Left cardiac atrium (tissue), 4 donors: ENCODE measurements at regions not wholly inside any gene's neighbourhood (a gene's known extent, or its start where the extent isn't known, plus 50 kb on each side); places are given as distances from the start of the nearest gene placed in this dataset.
A peak's percentile ranks its signal among the peaks of the same experiment; 100 is the strongest.
"Not testable (repeated sequence)": the region's sequence is repeated elsewhere in the genome, so short reads cannot be mapped to it uniquely, and the experiment has no call there.

Experiments
- ATAC-seq, 2 donors: fragments of 200-7000 bp; cut with Tn5 transposase; one replicate each; pipeline ENCODE4 v1.9.1; 2020; ENCODE audit warnings: mild to moderate bottlenecking in 2 of 2, moderate library complexity in 2 of 2
- DNase-seq: peaks from one replicate; pipeline ENCODE4 v3.0.0-alpha.2; 2020
- intact Hi-C, 2 donors: fragments of 100-400 bp; cut with DNase I; formaldehyde crosslinking; loops; one replicate each; pipeline versions ENCODE4 v1.14.1 to v1.15.1; 2022 to 2023
- donor health status: DM: no; HTN: yes; CAD: no.
- donor health status: DM: no; HTN: yes; CAD: no; lungs with severe emphysema.
- donor health status: DM: yes; HTN: yes; CAD: no.
- donor health status: Dilated cardiomyopathy.

- ATAC-seq (no peak), DNase-seq (no peak)
- intact Hi-C loops = no loop called here
Measured at GRCh38 chr3:139187648-139188047, 143.0 kb upstream of the PRR23C start.

DNA sequence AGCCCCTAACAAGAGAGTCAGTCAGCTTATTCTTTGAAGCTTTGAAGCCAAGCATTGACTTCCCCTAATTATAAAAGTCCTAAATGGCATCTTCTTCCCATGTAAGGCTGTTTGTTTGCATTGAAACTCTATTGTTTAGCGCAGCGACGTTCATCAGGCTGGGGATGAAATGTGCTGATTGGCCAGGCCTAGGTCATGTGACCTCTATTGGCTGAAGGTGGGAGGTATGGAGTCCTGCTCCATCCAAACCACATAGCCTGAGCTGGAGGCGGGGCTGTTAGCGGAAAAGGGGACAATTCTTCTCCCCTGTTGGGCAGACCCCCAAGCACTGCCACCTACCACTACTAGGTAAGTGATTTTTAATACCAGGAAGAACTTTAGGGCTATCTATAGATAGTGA is 145.3 kb upstream of the PRR23C start:
- ATAC-seq = no peak
- intact Hi-C loops = no loop called here
- no peak for DNase-seq

DNA sequence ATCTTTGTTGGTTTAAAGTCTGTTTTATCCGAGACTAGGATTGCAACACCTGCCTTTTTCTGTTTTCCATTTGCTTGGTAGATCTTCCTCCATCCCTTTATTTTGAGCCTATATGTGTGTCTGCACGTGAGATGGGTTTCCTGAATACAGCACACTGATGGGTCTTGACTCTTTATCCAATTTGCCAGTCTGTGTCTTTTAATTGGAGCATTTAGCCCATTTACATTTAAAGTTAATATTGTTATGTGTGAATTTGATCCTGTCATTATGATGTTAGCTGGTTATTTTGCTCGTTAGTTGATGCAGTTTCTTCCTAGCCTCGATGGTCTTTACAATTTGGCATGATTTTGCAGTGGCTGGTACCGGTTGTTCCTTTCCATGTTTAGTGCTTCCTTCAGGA is 149.4 kb upstream of the MRPS22 start:
- ATAC-seq, DNase-seq, intact Hi-C loops: not testable (repeated sequence)

DNA sequence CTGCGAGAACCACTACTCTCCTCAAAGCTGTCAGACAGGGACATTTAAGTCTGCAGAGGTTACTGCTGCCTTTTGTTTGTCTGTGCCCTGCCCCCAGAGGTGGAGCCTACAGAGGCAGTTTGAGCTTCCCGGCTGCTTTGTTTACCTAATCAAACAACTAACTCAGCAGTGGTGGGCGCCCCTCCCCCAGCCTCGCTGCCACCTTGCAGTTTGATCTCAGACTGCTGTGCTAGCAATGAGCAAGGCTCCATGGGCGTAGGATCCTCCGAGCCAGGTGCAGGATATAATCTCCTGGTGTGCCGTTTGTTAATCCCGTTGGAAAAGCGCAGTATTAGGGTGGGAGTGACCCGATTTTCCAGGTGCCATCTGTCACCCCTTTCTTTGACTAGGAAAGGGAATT is 147.7 kb upstream of the MRPS22 start:
- ATAC-seq, DNase-seq, intact Hi-C loops: not testable (repeated sequence)

GRCh38 chr3:139197251-139197650 is 146.6 kb upstream of the MRPS22 start:
- intact Hi-C loops = no loop called here
- DNase-seq (no peak), ATAC-seq (no peak)

DNA sequence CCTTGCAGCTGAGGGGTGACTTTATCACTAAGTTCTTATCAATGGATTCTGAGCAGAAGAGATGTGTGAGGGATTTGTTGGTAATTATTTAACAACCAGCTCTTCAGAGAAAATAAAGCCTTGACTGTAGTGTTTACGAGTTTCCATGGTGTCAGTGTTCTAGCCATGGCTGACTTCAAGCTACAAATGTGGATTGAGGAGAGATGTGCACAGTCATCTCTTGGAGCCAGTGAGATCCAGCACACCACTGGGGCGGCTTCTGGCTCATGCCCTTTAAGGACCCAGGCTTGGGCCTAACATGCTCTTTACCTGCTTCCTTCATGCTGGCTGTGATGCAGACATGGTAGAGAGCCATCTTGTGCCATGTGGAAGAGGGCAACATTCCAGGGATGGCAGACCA is 145.6 kb upstream of the MRPS22 start:
- ATAC-seq (no peak), DNase-seq (no peak)
- intact Hi-C loops = no loop called here

DNA sequence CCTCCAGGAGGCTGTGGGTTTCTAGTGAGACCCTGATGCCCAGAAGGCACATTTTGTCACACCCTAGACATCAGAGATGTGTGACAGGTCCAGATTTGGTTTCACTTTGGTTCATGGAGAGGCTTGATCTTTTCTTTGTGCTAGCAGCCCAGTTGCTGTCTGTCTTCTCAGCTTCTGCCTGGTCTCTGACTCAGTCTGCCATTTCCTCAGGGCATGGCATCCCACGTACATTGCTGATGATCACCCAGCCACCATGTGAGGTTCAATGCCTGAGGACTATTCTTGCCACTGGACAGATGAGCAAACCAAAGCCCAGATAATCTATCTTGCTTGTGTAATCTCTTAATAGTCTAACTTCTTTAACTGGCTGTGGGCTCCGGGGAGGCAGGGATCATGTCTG is 144.9 kb upstream of the MRPS22 start:
- intact Hi-C loops = no loop called here
- no peak for ATAC-seq
- DNase-seq = no peak

DNA sequence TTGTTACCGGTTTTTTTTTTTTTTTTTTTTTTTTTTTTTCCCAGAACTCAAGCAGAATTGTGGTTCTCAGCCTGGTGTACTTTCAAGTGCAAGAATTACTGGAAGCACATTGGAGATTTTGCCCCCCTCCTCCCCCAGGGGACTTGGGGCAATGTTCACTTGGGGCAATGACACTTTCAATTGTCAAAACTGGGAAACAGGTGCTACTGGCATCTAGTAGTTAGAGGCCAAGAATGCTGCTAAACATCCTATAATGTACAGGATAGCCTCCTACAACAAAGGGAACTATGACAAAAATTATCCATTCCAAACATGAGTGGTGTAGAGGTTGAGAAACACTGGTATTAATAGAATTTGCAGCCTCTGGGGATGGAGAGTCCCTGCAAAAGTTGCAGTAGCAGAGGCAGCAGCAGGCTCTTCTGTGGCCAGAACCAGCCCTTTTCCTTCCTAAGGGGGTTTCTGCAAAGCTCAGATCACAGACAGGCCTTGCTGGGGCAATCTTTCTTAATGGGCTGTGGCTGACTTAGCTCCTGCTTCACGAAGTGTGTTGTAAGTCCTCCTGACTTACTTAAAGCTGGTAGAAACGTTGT is 144.3 kb upstream of the MRPS22 start:
- DNase-seq = no peak
- intact Hi-C loops = no loop called here
- ATAC-seq = peak in 1 of 2 donors; percentile 47

DNA sequence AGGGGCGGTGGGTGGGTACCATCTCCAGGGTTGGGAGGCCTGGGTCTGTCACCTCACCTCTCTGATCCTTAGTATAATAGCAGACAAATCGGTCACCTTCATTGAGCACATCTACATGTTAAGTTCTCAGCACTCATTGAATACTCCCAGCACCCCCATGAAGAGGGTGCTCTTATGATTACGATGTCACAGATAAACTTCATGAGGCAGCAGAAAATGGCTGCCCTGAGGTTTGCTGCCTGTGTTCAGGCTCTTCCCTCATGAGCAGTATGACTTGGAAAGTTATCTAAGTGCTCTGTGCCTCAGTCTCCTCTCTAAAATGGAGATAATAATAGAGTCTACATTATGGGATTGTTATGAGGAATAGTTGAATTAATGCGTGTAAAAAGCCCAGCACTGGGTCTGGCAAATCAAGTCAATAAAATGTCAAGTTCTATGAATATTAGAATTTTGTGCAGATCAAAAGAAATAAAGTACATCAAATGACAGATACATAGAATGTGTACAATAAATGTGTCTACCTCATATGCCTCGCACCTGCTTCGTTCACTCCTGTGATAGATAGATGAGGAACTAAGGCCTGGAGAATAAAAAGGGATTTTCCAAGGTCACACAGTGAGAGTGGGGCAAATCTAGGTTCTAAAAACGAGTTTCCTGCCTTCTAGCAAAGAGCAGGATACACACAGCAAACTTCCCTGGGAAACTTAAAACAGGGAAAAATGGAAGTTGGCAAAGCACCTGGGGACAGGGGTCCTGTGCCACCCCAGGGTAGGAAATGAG is 142.2 kb upstream of the MRPS22 start:
- intact Hi-C loops = no loop called here
- no peak for DNase-seq
- no peak for ATAC-seq

GRCh38 chr3:139202226-139202958 is 141.4 kb upstream of the MRPS22 start:
- ATAC-seq = peak in 1 of 2 donors; percentile 29
- no peak for DNase-seq
- intact Hi-C loops = no loop called here

DNA sequence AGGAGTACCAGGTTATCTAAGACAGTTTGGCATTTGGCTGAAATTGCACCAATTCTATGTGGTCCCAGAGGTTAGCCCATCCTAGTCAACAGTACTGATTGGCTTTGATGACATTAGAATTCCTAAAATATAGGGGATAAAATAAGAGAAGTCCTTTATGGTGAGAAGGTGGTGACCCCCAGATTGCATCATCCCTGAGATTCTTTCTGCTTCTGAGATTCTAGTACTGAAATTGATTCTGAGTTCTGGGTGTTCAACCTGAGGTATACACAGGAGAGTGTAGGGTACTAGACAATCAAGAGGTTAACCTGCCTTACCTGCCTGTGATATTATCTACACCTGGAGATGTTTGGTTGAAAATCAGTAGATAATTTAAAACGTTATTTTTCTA is 140.9 kb upstream of the MRPS22 start:
- intact Hi-C loops = no loop called here
- ATAC-seq = no peak

DNA sequence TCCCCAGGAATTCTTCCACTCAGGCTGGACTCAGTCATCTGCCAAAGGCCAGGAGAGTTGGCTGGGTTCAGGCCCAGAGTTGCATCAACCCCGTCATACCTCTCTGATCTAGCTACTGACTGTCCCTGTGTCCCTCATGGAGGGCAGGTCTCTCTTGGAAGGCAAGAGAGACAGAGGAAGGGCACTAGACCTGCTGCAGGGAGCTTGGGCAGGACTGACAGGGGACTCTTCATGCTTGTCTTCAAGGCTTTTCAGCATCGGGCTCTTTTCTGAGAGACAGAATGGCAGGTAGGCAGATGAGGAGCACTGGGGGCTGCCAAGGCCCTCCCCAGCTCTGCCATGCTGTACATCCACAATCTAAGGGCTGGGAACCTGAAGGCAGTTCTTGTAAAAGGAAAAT is 140.1 kb upstream of the MRPS22 start:
- intact Hi-C loops = no loop called here
- no peak for ATAC-seq
- DNase-seq = no peak

More for the DNA sequence above, 140.9 kb upstream of the MRPS22 start:
- no peak for DNase-seq

- intact Hi-C loops = no loop called here
- no peak for ATAC-seq
- no peak for DNase-seq
Measured at GRCh38 chr3:139204728-139205127, 139.1 kb upstream of the MRPS22 start.

DNA sequence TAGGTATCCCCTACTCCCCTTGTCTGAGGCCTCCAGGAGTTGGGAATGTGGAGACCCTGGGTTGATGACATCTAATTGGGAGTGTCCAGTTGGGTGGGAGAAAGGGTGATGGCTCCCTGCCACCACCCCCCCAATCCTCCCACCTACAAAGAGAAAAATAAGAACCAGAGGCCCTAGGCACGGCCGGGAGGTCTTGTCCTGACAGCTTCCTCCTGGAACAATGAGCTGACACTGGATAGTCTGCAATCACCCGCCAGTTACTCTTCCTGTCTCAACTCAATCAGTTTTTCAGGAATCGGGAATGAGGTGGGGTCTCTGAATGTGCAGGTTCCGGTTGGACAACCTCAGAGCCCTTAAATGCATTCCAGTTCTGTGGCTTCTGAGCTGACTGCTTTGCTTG is 129.9 kb upstream of the MRPS22 start:
- intact Hi-C loops = no loop called here
- no peak for DNase-seq
- ATAC-seq = no peak

DNA sequence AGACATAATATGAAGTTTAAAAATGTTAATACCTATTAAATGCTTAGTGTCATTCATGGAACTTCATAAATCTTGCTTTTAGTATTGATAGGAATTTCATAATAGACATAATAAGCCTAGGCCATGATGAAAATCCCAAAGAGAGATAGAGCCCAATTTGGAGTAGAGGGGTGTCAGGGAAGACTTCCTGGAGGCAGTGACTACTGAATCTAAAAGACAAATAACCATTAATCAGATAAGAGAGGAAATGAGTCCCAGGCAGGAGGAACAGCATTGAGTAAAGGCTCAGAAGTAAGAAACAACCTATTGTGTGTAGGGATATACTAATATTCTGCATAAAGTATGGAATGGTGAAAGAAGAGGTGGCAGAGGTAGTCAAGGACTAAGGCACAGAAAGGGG is 126.9 kb upstream of the MRPS22 start:
- DNase-seq (no peak), ATAC-seq (no peak)
- intact Hi-C loops = no loop called here

DNA sequence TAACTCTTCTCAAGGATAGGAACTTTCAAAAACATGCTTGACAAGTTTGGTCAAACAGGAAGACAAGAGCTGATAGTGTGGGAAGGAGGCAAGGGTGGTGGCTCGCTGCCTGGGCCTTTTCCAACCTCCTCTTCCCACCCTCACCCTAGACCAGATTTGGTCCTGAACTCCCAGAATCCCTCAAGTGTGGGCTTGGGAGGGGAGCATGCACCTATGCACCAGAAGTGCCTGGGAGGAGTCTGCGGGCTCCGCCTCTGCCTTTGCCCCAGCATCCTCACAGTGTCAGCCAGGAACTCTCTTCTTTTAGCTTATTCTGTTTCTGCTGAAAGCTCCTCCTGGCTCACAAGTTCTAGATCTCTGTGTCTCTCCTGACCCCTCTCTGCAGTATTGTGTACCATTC is 126.2 kb upstream of the MRPS22 start:
- ATAC-seq = no peak
- no peak for DNase-seq
- intact Hi-C loops = no loop called here

DNA sequence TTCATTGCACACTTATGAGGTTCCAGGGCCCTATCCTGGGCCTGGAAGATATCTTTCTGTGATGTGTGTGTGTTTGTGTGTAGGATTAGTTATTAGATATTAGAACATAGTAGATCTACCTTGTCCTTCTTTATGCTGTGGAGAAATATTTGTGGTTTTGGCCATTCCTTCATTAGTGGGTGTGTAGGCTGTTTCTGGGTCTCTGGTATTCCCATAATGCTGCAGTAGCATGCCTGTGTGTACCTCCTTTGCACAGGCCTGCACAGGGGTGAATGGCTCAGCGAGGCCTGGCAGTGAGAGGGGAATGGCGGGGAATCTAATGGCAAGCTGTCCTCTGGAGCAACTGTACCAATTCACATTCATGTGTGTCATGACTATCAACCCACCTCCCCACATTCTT is 125.8 kb upstream of the MRPS22 start:
- intact Hi-C loops = no loop called here
- no peak for DNase-seq
- no peak for ATAC-seq

DNA sequence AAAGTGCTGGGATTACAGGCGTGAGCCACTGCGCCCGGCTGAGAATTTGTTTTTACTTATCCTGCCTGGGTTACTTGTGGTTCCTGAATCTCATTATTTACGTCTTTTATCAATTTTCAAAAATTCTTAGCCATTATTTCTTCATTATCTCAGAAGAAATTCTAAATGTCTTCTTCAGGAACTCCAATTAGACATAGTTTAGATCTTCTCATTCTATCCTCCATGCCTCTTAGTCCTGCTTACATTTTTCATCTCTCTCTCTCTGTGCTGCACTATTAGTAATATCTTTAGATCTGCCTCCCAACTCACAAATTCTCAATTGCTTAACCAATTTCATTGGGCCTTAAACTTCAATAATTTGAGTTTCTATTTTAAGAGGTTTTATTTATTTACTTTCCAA is 124.4 kb upstream of the MRPS22 start:
- DNase-seq (no peak), ATAC-seq (no peak)
- intact Hi-C loops = no loop called here

- intact Hi-C loops = no loop called here
- no peak for ATAC-seq
- no peak for DNase-seq
Measured at GRCh38 chr3:139222100-139222657, 121.6 kb upstream of the MRPS22 start.

DNA sequence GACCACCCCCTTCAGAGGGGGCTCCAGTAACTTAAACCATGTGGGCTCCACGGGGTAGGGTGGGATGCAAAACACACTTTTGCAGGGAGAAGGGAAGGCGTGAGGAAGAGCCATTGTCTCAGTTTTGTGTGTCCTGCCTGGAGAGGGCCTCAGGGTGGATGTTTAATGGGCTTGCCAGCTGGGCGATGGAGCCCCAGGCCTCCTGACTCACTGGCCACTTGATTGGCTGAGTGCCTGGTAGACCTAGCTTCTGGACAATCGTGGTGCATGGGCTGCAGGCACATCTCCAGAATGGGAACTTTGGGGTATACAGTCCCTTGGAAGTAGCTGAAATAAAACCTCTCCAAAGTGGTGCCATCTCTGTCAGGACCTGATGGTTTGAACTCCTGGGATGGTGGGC is 118.3 kb upstream of the MRPS22 start:
- DNase-seq (no peak), ATAC-seq (peak in 1 of 2 donors; percentile 34)
- intact Hi-C loops = no loop called here
